Liver (tissue), 3 donors: ENCODE measurements at regions not wholly inside any gene's neighbourhood (a gene's known extent, or its start where the extent isn't known, plus 50 kb on each side); places are given as distances from the start of the nearest gene placed in this dataset.

Source experiments
- GABPA ChIP-seq, 2 donors: IDR thresholded peaks in 1 of 2; conservative IDR thresholded peaks in 1 of 2; 2 replicates each; pipeline ENCODE4 v1.6.1; 2016; ENCODE audit warnings: antibody characterized with exemption in 2 of 2, mild to moderate bottlenecking in 1 of 2, moderate library complexity in 1 of 2
- JUND ChIP-seq, 2 donors: IDR thresholded peaks; 2 replicates each; pipeline ENCODE4 v1.6.1; 2016; ENCODE audit warnings: antibody characterized with exemption in 2 of 2
- RXRA ChIP-seq, 2 donors: IDR thresholded peaks; 2 replicates each; pipeline ENCODE4 v1.6.1; 2017 to 2018; ENCODE audit warnings: antibody characterized with exemption in 2 of 2, mild to moderate bottlenecking in 1 of 2
- TF ChIP-seq, protein P1 (sequence below): fragments of 150-350 bp; IDR thresholded peaks from 2 replicates; pipeline ENCODE4 v1.5.1; 2017; ENCODE audit warnings: improper control_type of control experiment, low read depth, low read length; ENCODE audit not compliant: missing input control
- TF ChIP-seq, protein P2 (sequence below): IDR thresholded peaks from 2 replicates; pipeline ENCODE4 v1.6.1; 2016; ENCODE audit warnings: antibody characterized with exemption
- donor health status: healthy.
- donor health status: healthy.

DNA sequence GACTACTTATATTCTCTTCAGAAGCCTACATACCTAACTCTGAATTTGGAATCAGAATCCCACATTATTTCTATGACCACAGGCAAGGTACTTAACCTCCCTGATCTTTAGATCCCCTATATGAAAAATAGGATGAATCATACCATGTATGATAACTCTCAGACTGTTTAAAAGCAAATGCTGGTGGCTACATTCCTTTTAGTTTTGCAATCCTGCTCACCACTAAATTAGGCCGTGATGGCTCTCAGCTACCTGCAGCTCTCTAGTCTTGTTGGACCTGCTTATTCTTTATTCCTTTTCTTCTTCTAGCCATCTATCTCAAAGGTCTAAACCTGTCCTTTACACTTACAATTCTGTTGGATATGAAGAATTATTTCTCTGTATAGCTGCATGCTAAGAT, 303.4 kb upstream of the ATP10B start:
- TF ChIP-seq, protein P1, sequence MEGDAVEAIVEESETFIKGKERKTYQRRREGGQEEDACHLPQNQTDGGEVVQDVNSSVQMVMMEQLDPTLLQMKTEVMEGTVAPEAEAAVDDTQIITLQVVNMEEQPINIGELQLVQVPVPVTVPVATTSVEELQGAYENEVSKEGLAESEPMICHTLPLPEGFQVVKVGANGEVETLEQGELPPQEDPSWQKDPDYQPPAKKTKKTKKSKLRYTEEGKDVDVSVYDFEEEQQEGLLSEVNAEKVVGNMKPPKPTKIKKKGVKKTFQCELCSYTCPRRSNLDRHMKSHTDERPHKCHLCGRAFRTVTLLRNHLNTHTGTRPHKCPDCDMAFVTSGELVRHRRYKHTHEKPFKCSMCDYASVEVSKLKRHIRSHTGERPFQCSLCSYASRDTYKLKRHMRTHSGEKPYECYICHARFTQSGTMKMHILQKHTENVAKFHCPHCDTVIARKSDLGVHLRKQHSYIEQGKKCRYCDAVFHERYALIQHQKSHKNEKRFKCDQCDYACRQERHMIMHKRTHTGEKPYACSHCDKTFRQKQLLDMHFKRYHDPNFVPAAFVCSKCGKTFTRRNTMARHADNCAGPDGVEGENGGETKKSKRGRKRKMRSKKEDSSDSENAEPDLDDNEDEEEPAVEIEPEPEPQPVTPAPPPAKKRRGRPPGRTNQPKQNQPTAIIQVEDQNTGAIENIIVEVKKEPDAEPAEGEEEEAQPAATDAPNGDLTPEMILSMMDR: no peak
- TF ChIP-seq JUND (IDR thresholded peaks at IDR 0.05) (no peak), RXRA (IDR thresholded peaks at IDR 0.05) (no peak), GABPA (IDR thresholded peaks at IDR 0.05 in 1 of 2, conservative IDR thresholded peaks at IDR 0.05 in 1 of 2) (no peak)
- TF ChIP-seq, protein P2, sequence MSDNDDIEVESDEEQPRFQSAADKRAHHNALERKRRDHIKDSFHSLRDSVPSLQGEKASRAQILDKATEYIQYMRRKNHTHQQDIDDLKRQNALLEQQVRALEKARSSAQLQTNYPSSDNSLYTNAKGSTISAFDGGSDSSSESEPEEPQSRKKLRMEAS: no peak
